ENCODE measurements at regions not wholly inside any gene's neighbourhood (a gene's known extent, or its start where the extent isn't known, plus 50 kb on each side); places are given as distances from the start of the nearest gene placed in this dataset.

- DNase-seq, result no peak
Observed at GRCh38 chr11:82676483-82677094, 57.1 kb downstream of the FAM181B start.

DNA sequence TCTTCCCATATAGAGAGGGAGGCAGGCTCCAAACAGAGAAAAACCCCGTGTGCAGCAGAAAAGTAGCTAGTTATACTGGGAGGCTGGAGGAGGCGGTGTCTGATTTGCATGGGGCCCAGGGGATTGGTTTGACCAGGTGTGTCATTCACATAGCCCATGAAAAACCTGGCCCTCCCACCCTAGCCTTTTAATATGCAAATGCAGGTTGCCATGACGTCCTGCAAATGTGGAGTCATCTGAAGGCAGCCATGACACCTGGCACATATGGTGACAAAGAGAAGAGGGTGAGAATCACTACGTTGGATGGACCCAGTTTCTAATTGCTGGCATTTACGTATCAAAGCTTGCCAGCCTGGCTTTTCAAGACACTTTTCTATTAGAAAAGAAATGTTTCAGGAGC, 57.8 kb downstream of the FAM181B start:
- no peak for DNase-seq

- DNase-seq, result no peak
Observed at GRCh38 chr11:82673631-82674030, 60.0 kb downstream of the FAM181B start.

DNA sequence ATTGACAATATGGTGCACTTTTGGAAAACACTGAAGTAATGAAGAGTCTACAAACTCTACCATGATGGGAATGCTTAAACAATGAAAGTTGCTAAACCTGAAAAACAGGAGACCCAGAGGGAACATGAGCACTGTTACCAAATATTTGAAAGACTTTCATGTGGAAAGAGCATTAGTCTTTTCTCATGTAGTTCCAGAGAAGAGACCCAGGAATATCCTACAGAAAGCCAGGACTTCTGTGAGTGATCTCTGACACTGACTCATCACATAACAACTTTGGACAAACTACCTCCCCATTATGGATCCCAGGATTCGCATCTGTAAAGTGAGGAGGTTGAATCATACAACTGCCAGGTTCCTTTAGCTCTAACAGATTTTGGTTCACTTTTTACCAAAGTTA, 62.2 kb downstream of the FAM181B start:
- DNase-seq, result no peak

GRCh38 chr11:82663535-82663934, 70.1 kb downstream of the FAM181B start:
- peak; percentile 16 for DNase-seq

GRCh38 chr11:82653752-82654151, 79.9 kb downstream of the FAM181B start:
- no peak for DNase-seq

DNA sequence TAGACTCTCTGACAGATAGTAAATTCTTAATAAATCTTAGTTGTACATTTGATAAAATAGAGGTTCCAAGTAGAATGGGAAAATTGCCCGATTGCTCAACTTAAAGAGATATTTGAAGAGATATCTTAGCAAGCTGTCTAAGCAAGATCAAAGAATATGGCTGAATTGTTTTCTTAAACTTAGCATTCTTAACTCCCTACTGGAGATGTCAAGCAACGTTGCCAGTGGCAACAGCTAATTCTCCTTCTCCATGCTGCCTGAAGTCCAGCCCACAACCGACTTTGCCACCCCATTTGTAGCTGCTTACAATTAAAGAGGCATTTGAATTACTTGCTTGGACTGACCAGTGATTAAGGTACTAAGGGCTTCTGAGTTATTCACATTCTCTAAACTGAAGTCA, 94.4 kb downstream of the FAM181B start:
- DNase-seq, result no peak

GRCh38 chr11:82636615-82637014, 97.0 kb downstream of the FAM181B start:
- no peak for DNase-seq

- no peak for DNase-seq
Observed at GRCh38 chr11:82634091-82634490, 99.6 kb downstream of the FAM181B start.

- peak; percentile 28 for DNase-seq
Observed at GRCh38 chr11:82631722-82632630, 101.7 kb downstream of the FAM181B start.

GRCh38 chr11:82610671-82611070, 123.0 kb downstream of the FAM181B start:
- no peak for DNase-seq

DNA sequence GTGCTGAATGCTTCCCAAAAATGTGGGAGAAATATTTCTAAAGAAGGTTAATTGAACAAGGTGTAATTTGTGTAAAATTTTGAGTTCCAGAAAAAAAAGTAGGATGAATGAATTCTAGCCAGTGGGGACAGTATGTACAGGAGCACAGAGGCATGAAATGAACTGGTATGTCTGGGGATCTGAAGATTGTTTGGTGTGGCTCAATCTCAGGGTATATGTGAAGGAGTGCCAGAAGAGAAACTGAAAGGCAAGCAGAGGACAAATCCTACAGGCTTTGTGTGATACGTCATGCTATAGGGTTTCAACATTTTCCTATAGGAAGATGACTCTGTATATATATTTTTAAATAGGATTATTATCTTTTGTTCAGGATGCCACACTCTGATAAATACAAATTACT, 126.9 kb downstream of the FAM181B start:
- DNase-seq, result no peak

GRCh38 chr11:82601711-82602110, 132.0 kb downstream of the FAM181B start:
- no peak for DNase-seq

DNA sequence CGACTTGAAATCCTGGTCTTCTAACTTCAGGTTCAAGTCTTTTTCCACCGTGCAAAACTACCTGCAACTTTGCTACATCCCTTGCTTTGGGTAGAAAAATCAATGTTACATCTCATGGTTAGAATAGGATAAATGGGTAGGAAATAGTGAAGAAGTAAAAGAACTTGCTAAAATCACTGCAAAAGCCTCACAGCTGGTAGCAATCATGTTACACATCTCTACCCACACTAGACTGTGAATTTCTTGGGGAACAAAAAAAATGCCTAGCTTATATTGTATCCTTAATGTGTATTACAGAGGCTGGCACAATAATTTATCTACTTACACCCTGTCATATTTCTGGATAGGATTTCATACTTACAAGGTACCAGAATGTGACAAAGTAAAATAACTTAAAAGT, 133.8 kb downstream of the FAM181B start:
- no peak for DNase-seq

GRCh38 chr11:82586581-82586980, 147.1 kb downstream of the FAM181B start:
- no peak for DNase-seq

- no peak for DNase-seq
Observed at GRCh38 chr11:82577246-82577645, 156.4 kb downstream of the FAM181B start.

DNA sequence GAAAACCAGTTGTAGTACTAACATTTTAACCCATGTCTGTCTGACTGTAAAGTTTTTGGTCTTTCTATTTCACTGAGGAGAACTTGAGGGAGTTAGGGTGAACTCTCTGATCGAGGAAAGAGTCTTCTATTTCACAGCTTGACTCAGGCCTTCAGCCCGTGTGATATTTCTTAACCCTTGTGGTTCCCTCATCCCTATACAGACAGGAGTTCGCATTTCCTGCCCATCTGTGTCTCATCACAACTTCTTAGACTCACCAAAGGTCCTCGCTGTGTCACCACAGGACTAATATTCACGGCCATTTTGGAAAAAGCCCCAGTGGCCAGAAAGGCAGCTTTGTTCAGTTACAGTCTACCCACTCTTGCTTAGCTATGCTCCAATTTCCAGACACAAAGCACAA, 172.8 kb downstream of the FAM181B start:
- peak; percentile 93 for DNase-seq

- DNase-seq, result peak; percentile 54
Observed at GRCh38 chr11:82559609-82560008, 174.1 kb downstream of the FAM181B start.

- DNase-seq, result peak; percentile 96
Observed at GRCh38 chr11:82557274-82557673, 176.4 kb downstream of the FAM181B start.

DNA sequence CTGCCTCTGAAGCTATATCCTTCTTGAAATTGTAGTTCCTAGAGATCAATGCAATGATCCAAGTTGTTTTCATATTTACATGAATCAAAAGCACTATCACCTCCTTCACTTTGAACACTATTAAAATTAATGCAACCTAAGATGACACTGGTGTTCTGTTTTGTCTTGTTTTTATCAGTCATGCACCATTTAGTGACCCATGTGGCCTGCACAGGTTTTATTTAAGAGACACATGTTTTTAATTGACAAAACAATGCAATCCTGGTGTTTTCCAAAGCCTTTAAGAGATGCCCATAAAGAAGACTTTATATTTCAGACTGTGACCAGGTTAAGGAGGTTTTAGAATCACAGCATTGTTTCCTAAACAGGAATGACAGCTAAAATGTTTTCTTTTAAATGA, 177.5 kb downstream of the FAM181B start:
- no peak for DNase-seq

DNA sequence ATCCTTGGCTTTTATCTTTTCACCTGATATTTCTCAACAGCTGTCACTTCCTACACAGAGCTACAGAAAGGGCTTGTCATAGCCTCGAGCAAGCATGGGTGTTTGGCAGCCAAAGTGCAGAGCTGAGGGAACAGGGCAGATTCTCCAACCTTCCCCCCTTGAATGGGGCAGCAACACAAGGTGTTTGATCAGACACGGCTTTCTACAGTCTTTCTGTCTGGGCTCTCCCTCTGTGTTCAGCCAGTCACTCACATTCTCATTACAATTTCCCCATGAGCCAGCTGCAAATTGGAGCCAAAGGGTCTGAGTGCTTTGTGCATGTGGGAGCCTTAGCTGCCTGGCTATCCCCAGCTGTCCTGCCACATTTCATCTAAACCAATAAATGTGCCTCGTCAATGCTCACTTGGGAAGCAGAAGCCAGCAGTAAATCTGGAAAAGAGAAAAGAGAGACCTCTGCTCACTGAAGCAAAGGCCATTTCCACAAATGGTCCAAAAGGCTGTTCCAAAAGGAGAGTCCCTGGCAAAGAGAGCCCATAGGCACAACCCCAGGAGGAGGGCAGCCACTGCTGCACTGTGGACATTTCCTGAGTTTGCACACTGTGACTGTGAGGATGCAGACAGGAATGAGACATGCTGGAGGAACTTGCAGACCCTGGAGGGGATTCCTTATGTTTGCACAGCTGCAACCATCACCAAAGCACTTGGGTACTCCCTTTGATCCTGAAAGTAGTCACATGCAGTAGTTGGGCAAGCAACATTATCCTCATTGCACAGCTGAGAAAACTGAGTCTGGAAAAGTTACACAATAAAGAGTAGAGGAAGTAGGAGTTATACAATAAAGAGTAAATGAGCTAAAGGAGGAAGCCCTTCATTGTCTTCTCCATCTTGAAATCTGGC, 186.8 kb downstream of the FAM181B start:
- peak; percentile 86 for DNase-seq

GRCh38 chr11:82539669-82540068, 194.0 kb downstream of the FAM181B start:
- DNase-seq, result no peak

DNA sequence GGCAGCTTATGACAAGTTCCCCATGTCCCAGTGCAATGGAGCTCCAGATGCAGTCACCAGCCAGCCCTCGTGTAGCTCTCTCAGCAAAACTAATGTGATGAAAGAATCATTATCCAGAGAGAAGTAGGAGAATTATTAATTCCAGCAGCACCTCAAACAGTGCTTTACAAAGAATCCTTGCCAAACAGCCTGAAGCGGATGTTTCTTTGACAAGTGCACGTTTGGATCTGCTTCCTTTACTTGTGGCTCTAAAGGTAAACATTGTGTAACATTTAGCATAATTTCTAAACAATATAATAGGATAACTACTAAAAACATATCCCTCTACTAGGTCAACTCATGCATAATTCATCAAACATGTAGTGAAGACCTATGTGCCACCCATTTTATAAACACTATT, 197.0 kb downstream of the FAM181B start:
- no peak for DNase-seq
